GM23338 (cell line): ENCODE measurements at regions not wholly inside any gene's neighbourhood (a gene's known extent, or its start where the extent isn't known, plus 50 kb on each side); places are given as distances from the start of the nearest gene placed in this dataset.

Experiments
- ATAC-seq: fragments of 200-7000 bp; cut with Tn5 transposase; 3 replicates; pipeline ENCODE4 v1.9.1; 2020
- DNase-seq: peaks from one replicate; pipeline ENCODE4 v3.0.0-alpha.2; 2015; ENCODE audit warnings: low spot score
- H2AFZ ChIP-seq: fragments of 200-600 bp; sonication (generic); 2 replicates; pipeline ENCODE4 v1.8.0; 2016; ENCODE audit warnings: antibody characterized with exemption, mild to moderate bottlenecking, moderate library complexity
- H3F3A ChIP-seq: fragments of 200-600 bp; sonication (generic); replicated peaks from 2 replicates; pipeline ENCODE4 v1.8.0; 2017; ENCODE audit warnings: antibody characterized with exemption, mixed run types, low read depth
- H3K27ac ChIP-seq: fragments of 200-600 bp; sonication (generic); 2 replicates; pipeline ENCODE4 v1.6.1; 2016; ENCODE audit warnings: low read depth
- H3K27me3 ChIP-seq: fragments of 200-600 bp; sonication (generic); 2 replicates; pipeline ENCODE4 v1.8.0; 2016; ENCODE audit warnings: mild to moderate bottlenecking, mixed run types, moderate library complexity; ENCODE audit not compliant: insufficient read depth
- H3K36me3 ChIP-seq: fragments of 200-600 bp; sonication (generic); 2 replicates; pipeline ENCODE4 v1.8.0; 2016; ENCODE audit warnings: mild to moderate bottlenecking; ENCODE audit not compliant: insufficient read depth
- H3K4me1 ChIP-seq: fragments of 200-600 bp; sonication (generic); 2 replicates; pipeline ENCODE4 v1.8.0; 2016; ENCODE audit warnings: mild to moderate bottlenecking, moderate library complexity; ENCODE audit not compliant: insufficient read depth
- H3K4me2 ChIP-seq: fragments of 200-600 bp; sonication (generic); 2 replicates; pipeline ENCODE4 v1.7.1; 2017; ENCODE audit warnings: mixed run types
- H3K4me3 ChIP-seq: fragments of 200-600 bp; sonication (generic); 2 replicates; pipeline ENCODE4 v1.6.1; 2016; ENCODE audit warnings: mixed run types
- H3K79me2 ChIP-seq: fragments of 200-600 bp; sonication (generic); replicated peaks from 2 replicates; pipeline ENCODE4 v1.8.0; 2017; ENCODE audit warnings: mild to moderate bottlenecking; ENCODE audit not compliant: insufficient read depth
- H3K9me2 ChIP-seq: fragments of 200-600 bp; sonication (generic); 2 replicates; pipeline ENCODE4 v1.8.0; 2017; ENCODE audit not compliant: insufficient read depth
- H4K20me1 ChIP-seq: fragments of 200-600 bp; sonication (generic); replicated peaks from 2 replicates; pipeline ENCODE4 v1.8.0; 2017; ENCODE audit warnings: mild to moderate bottlenecking; ENCODE audit not compliant: insufficient read depth
- H3K27ac Mint-ChIP-seq: 2 replicates; pipeline ENCODE4 v1.8.0; 2020; ENCODE audit warnings: inconsistent platforms, mild to moderate bottlenecking, moderate library complexity, mixed read lengths
- H3K27me3 Mint-ChIP-seq: 3 replicates; pipeline ENCODE4 v1.8.0; 2022; ENCODE audit warnings: low read depth, mild to moderate bottlenecking, moderate library complexity, mixed read lengths, inconsistent platforms; ENCODE audit not compliant: insufficient read depth, poor library complexity
- H3K36me3 Mint-ChIP-seq: 3 replicates; pipeline ENCODE4 v1.8.0; 2021; ENCODE audit warnings: low read depth, mild to moderate bottlenecking, inconsistent platforms, moderate library complexity, mixed read lengths
- H3K4me1 Mint-ChIP-seq: 3 replicates; pipeline ENCODE4 v1.8.0; 2020; ENCODE audit warnings: mild to moderate bottlenecking, inconsistent platforms, mixed read lengths
- H3K4me3 Mint-ChIP-seq: 3 replicates; pipeline ENCODE4 v1.8.0; 2021; ENCODE audit warnings: moderate library complexity, mild to moderate bottlenecking, inconsistent platforms, mixed read lengths
- H3K9me3 Mint-ChIP-seq: 3 replicates; pipeline ENCODE4 v1.8.0; 2020; ENCODE audit warnings: moderate library complexity, mild to moderate bottlenecking, inconsistent platforms, mixed read lengths
- CREB1 ChIP-seq: fragments of 250-450 bp; sonication (Bioruptor Pico); IDR thresholded peaks from 2 replicates; pipeline ENCODE4 v1.5.0; 2020; ENCODE audit warnings: low read depth, mild to moderate bottlenecking, moderate library complexity
- CTCF ChIP-seq, 2 experiments: fragments of 200-600 bp in 1 of 2; sonication (generic) in 1 of 2; conservative IDR thresholded peaks; 2 replicates each; pipeline versions ENCODE4 v1.5.1 to v1.6.1; 2016 to 2017; ENCODE audit warnings: antibody characterized with exemption in 2 of 2, low read depth in 2 of 2, mild to moderate bottlenecking in 2 of 2, moderate library complexity in 1 of 2
- EZH2 ChIP-seq: fragments of 200-600 bp; sonication (generic); IDR thresholded peaks from one replicate; pipeline ENCODE4 v1.8.0; 2017; ENCODE audit warnings: antibody characterized with exemption, mild to moderate bottlenecking, low read depth; ENCODE audit not compliant: unreplicated experiment
- EZH2phosphoT487 ChIP-seq: fragments of 200-600 bp; sonication (generic); IDR thresholded peaks from one replicate; pipeline ENCODE4 v1.8.1; 2018; ENCODE audit warnings: antibody characterized with exemption; ENCODE audit not compliant: unreplicated experiment
- JUNB ChIP-seq: IDR thresholded peaks from one replicate; pipeline ENCODE4 v1.6.1; 2016; ENCODE audit warnings: antibody characterized with exemption; ENCODE audit not compliant: unreplicated experiment
- NANOG ChIP-seq: IDR thresholded peaks from 2 replicates; pipeline ENCODE4 v1.6.1; 2016; ENCODE audit warnings: antibody characterized with exemption, borderline replicate concordance
- POLR2AphosphoS5 ChIP-seq: IDR thresholded peaks from 2 replicates; pipeline ENCODE4 v1.6.1; 2016; ENCODE audit warnings: antibody characterized with exemption, low read depth
- STAT1 ChIP-seq: IDR thresholded peaks from one replicate; pipeline ENCODE4 v1.6.1; 2016; ENCODE audit warnings: antibody characterized with exemption; ENCODE audit not compliant: unreplicated experiment
- ZNF114 ChIP-seq: fragments of 250-450 bp; sonication (Bioruptor Pico); IDR thresholded peaks from 2 replicates; pipeline ENCODE4 v1.5.0; 2020; ENCODE audit warnings: mild to moderate bottlenecking, moderate library complexity
- ZNF331 ChIP-seq: fragments of 250-450 bp; sonication (Bioruptor Pico); IDR thresholded peaks from 2 replicates; pipeline ENCODE4 v1.5.0; 2020; ENCODE audit warnings: low read depth, mild to moderate bottlenecking, moderate library complexity
- ZNF462 ChIP-seq: fragments of 250-450 bp; sonication (Bioruptor Pico); IDR thresholded peaks from 2 replicates; pipeline ENCODE4 v1.5.0; 2020; ENCODE audit warnings: mild to moderate bottlenecking, moderate library complexity
- TF ChIP-seq, protein P1 (sequence below): IDR thresholded peaks from one replicate; pipeline ENCODE4 v1.6.1; 2018; ENCODE audit warnings: antibody characterized with exemption; ENCODE audit not compliant: unreplicated experiment
- TF ChIP-seq, protein P2 (sequence below): IDR thresholded peaks from 2 replicates; pipeline ENCODE4 v1.6.1; 2016; ENCODE audit warnings: antibody characterized with exemption

DNA sequence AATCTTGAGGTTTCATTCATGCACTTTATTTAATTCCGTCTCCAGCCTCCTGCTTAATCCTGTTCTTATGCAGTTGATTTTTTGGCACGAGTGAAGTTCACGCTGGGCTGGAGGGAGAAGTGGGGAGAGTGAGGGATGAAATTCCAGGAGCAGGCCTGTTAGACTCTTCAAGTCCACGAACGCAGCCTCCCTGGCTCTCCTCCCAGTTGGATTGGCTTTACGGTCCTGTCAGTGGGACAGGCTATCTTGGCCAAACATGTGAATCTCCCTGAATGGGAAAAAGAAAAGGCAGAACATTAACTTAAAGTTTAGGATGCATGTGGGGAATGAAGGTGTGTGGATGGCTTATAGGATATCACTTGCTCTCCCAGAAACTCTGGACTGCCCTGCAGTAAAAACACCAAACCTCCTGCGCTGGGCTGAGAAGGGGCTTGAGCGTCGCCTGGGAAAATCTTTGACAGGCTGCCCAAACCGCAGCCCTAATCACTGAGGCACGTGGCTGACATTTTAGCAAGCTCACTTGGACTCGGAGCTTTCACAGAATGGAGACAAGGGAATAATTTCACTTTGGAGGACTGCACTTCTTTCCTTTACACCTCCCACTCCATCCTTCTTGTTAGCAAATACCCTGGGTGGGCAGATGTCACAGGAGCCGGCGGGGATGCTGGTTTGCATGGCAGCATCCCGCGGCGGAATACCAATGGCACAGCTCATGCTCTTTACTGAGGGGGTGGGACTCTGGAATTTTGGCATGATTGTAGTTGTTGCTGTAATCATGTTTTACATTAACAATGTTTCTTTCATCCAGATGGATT, 93.9 kb downstream of the ACKR3 start:
- Histone ChIP-seq H3K9me2 (peaks cover 11% of the 10 kb centered on the region), H2AFZ (no peak overlapping the region), H3K27me3 (no peaks in the 10 kb centered on the region), H3K79me2 (no peaks in the 10 kb centered on the region), H3F3A (no peaks in the 10 kb centered on the region), H3K4me1 (peaks cover 13% of the 10 kb centered on the region; the same call in 1 of the 2 replicates), H3K4me3 (no peak overlapping the region), H3K4me2 (no peak overlapping the region), H3K36me3 (no peaks in the 10 kb centered on the region), H3K27ac (no peak overlapping the region), H4K20me1 (no peaks in the 10 kb centered on the region)
- DNase-seq (no peak), ATAC-seq (no peak)
- TF ChIP-seq CREB1 (CRISPR knock-in tag) (no peak), ZNF331 (CRISPR knock-in tag) (no peak), EZH2phosphoT487 (no peak), CTCF (conservative IDR thresholded peaks at IDR 0.05; ENCODE audit: low read depth in 2 of 2) (no peak), ZNF114 (CRISPR knock-in tag) (no peak), EZH2 (no peak), NANOG (no peak), POLR2AphosphoS5 (no peak), ZNF462 (no peak), STAT1 (no peak), JUNB (no peak)
- TF ChIP-seq, protein P1, sequence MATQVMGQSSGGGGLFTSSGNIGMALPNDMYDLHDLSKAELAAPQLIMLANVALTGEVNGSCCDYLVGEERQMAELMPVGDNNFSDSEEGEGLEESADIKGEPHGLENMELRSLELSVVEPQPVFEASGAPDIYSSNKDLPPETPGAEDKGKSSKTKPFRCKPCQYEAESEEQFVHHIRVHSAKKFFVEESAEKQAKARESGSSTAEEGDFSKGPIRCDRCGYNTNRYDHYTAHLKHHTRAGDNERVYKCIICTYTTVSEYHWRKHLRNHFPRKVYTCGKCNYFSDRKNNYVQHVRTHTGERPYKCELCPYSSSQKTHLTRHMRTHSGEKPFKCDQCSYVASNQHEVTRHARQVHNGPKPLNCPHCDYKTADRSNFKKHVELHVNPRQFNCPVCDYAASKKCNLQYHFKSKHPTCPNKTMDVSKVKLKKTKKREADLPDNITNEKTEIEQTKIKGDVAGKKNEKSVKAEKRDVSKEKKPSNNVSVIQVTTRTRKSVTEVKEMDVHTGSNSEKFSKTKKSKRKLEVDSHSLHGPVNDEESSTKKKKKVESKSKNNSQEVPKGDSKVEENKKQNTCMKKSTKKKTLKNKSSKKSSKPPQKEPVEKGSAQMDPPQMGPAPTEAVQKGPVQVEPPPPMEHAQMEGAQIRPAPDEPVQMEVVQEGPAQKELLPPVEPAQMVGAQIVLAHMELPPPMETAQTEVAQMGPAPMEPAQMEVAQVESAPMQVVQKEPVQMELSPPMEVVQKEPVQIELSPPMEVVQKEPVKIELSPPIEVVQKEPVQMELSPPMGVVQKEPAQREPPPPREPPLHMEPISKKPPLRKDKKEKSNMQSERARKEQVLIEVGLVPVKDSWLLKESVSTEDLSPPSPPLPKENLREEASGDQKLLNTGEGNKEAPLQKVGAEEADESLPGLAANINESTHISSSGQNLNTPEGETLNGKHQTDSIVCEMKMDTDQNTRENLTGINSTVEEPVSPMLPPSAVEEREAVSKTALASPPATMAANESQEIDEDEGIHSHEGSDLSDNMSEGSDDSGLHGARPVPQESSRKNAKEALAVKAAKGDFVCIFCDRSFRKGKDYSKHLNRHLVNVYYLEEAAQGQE: no peak
- TF ChIP-seq, protein P2, sequence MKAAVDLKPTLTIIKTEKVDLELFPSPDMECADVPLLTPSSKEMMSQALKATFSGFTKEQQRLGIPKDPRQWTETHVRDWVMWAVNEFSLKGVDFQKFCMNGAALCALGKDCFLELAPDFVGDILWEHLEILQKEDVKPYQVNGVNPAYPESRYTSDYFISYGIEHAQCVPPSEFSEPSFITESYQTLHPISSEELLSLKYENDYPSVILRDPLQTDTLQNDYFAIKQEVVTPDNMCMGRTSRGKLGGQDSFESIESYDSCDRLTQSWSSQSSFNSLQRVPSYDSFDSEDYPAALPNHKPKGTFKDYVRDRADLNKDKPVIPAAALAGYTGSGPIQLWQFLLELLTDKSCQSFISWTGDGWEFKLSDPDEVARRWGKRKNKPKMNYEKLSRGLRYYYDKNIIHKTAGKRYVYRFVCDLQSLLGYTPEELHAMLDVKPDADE: no peak
- Mint-ChIP-seq H3K9me3 (peaks cover 15% of the 10 kb centered on the region), H3K4me3 (no peak overlapping the region), H3K4me1 (peaks cover 38% of the 10 kb centered on the region), H3K27ac (no peak overlapping the region), H3K36me3 (peaks cover 11% of the 10 kb centered on the region; the same call in 2 of the 3 replicates), H3K27me3 (peaks cover 6% of the 10 kb centered on the region)
